Large intestine (tissue), 3 donors: ENCODE measurements at regions not wholly inside any gene's neighbourhood (a gene's known extent, or its start where the extent isn't known, plus 50 kb on each side); places are given as distances from the start of the nearest gene placed in this dataset.

Experiments used
- DNase-seq, 2 donors: peaks; one replicate each; pipeline versions ENCODE4 v3.0.0 to v3.0.0-alpha.2; 2013
- H3K27ac ChIP-seq: one replicate; pipeline ENCODE4 v1.5.1; 2013; ENCODE audit warnings: low read length
- H3K27me3 ChIP-seq: 2 replicates; pipeline ENCODE4 v1.6.1; 2013; ENCODE audit warnings: low read length; ENCODE audit not compliant: control insufficient read depth, insufficient read depth
- H3K36me3 ChIP-seq: 2 replicates; pipeline ENCODE4 v1.6.1; 2013; ENCODE audit warnings: low read length; ENCODE audit not compliant: control insufficient read depth, insufficient read depth
- H3K4me1 ChIP-seq: one replicate; pipeline ENCODE4 v1.6.1; 2013; ENCODE audit warnings: low read length; ENCODE audit not compliant: control insufficient read depth, insufficient read depth
- H3K4me3 ChIP-seq: one replicate; pipeline ENCODE4 v1.5.1; 2013; ENCODE audit warnings: low read length
- H3K9me3 ChIP-seq: one replicate; pipeline ENCODE4 v1.6.1; 2013; ENCODE audit warnings: mild to moderate bottlenecking, low read depth, low read length, moderate library complexity; ENCODE audit not compliant: control insufficient read depth
- WGBS: methylation state at CpG from one replicate; pipeline ENCODE4 v1.1.5; 2013; ENCODE audit warnings: low lambda C conversion rate; ENCODE audit not compliant: insufficient coverage; 5-methylcytosine and 5-hydroxymethylcytosine counted together

DNA sequence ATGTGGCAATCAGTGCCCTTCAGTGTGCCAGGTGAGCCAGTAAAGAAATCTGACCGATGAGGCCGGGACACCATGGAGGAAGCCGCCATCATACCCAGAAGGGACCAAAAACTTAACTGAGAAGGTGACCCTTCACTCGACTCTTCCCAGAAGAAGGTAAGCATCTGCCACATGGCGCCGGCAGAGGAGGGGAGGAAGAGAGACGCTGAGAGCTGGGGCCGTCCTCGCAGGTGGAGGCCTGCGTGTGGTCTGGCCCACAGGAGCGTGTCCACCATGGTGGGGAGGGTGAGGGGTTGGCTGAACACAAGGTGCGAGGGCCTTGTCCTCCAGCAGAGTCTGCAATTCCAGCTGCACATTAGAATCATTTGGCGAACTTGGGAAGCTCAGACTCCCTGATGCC is 513.1 kb upstream of the RAB6C start:
- Histone ChIP-seq H3K36me3 (no peaks in the 10 kb centered on the region), H3K27ac (no peak overlapping the region), H3K4me1 (no peaks in the 10 kb centered on the region), H3K9me3 (no peaks in the 10 kb centered on the region), H3K4me3 (no peak overlapping the region), H3K27me3 (no peaks in the 10 kb centered on the region)
- no peak for DNase-seq
- WGBS, result no CpG with 5 or more reads among the region's 13 CpGs

DNA sequence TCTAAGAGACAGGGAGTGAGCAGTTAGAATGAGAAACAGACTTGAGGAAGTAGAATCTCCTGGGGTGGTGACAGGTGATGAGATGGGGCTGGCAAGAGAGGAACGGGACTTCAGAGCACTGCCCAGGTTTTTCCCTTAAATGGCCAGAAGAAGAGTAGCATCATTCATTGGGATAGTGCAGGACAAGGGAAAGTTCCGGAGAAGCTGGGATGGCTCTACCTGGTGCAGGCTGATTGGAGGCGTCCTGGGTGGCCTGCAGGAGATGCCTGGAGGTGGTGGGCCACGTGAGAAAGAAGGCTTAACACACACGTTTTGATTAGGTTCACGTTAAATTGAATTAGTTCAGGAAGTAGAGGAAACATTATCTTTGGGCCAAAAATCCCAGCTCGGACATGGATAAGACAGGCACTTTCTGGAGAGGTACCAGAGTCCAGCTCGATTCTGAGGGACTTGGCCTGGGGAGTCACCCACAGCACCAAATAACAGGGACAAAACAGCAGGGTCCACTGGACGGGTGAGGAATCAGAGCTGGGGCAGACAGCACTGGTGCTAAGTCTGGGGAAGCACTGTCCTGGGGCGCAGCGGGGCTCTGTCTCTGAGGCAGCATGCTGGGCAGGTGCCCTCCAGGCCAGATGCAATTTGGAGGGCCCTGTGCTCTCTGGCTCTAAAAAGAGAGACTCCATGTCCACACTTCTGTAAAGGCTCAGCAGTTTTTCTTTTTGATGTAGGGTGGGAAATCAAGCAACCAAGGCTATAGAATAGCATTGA is 512.3 kb upstream of the RAB6C start:
- no peak for DNase-seq
- Histone ChIP-seq H3K4me3 (no peak overlapping the region), H3K27ac (no peak overlapping the region)

GRCh38 chr2:129467941-129468340 is 511.5 kb upstream of the RAB6C start:
- no peaks in the 10 kb centered on the region for H3K36me3 ChIP-seq
- no peaks in the 10 kb centered on the region for H3K9me3 ChIP-seq
- no peak overlapping the region for H3K27ac ChIP-seq
- H3K4me1 ChIP-seq, result no peaks in the 10 kb centered on the region
- WGBS, result no CpG with 5 or more reads among the region's 3 CpGs
- H3K27me3 ChIP-seq, result no peaks in the 10 kb centered on the region
- H3K4me3 ChIP-seq, result no peak overlapping the region
- DNase-seq, result no peak

More for the DNA sequence above, 512.3 kb upstream of the RAB6C start:
- no peaks in the 10 kb centered on the region for H3K36me3 ChIP-seq
- WGBS, result 74% methylated on average over 3 of the region's 11 CpGs
- no peaks in the 10 kb centered on the region for H3K9me3 ChIP-seq
- no peaks in the 10 kb centered on the region for H3K27me3 ChIP-seq
- H3K4me1 ChIP-seq, result no peaks in the 10 kb centered on the region

DNA sequence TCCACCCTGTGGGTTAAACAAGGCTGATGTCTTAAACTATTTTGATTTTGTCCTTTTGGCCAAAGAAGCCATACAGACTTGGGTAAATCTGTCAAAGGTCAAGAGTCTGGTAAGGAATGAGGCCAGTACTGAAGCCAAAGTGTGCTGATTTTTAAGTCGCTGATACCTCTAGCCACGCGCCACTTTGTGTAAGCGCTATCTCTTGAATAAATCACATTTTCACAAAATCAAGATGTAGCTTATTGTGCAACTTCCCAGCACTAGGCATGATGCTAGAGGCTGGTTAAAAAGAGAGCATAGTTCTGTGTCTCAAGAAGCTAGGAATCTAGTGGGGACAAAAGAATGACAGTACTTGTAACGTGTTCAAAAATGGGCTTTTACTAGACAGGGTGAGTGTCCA is 510.6 kb upstream of the RAB6C start:
- DNase-seq, result no peak
- H3K27me3 ChIP-seq, result no peaks in the 10 kb centered on the region
- H3K4me1 ChIP-seq, result no peaks in the 10 kb centered on the region
- no peaks in the 10 kb centered on the region for H3K9me3 ChIP-seq
- 71% methylated on average over 1 of the region's 5 CpGs for WGBS
- no peak overlapping the region for H3K27ac ChIP-seq
- no peak overlapping the region for H3K4me3 ChIP-seq
- H3K36me3 ChIP-seq, result no peaks in the 10 kb centered on the region

GRCh38 chr2:129469389-129469788 is 510.1 kb upstream of the RAB6C start:
- Histone ChIP-seq H3K9me3 (no peaks in the 10 kb centered on the region), H3K27me3 (no peaks in the 10 kb centered on the region), H3K27ac (no peak overlapping the region), H3K4me1 (no peaks in the 10 kb centered on the region), H3K4me3 (no peak overlapping the region), H3K36me3 (no peaks in the 10 kb centered on the region)
- no peak for DNase-seq
- no CpG with 5 or more reads among the region's 5 CpGs for WGBS

GRCh38 chr2:129469871-129470270 is 509.6 kb upstream of the RAB6C start:
- no peak for DNase-seq
- WGBS, result no CpG with 5 or more reads among the region's 5 CpGs
- H3K27ac ChIP-seq, result no peak overlapping the region
- no peaks in the 10 kb centered on the region for H3K27me3 ChIP-seq
- no peak overlapping the region for H3K4me3 ChIP-seq
- no peaks in the 10 kb centered on the region for H3K9me3 ChIP-seq
- H3K4me1 ChIP-seq, result no peaks in the 10 kb centered on the region
- no peaks in the 10 kb centered on the region for H3K36me3 ChIP-seq

GRCh38 chr2:129478902-129479517 is 500.5 kb upstream of the RAB6C start:
- WGBS, result 67% methylated on average over 1 of the region's 3 CpGs
- Histone ChIP-seq H3K4me1 (no peaks in the 10 kb centered on the region), H3K9me3 (no peaks in the 10 kb centered on the region), H3K4me3 (no peak overlapping the region), H3K36me3 (no peaks in the 10 kb centered on the region), H3K27ac (no peak overlapping the region), H3K27me3 (no peaks in the 10 kb centered on the region)
- DNase-seq, result no peak

GRCh38 chr2:129479892-129480291 is 499.6 kb upstream of the RAB6C start:
- DNase-seq, result no peak
- Histone ChIP-seq H3K9me3 (no peaks in the 10 kb centered on the region), H3K36me3 (no peaks in the 10 kb centered on the region), H3K4me1 (no peaks in the 10 kb centered on the region), H3K27me3 (no peaks in the 10 kb centered on the region), H3K27ac (no peak overlapping the region), H3K4me3 (no peak overlapping the region)
- WGBS, result 86% methylated on average over 4 of the region's 7 CpGs

- no peak overlapping the region for H3K4me3 ChIP-seq
- no peak overlapping the region for H3K27ac ChIP-seq
- no peaks in the 10 kb centered on the region for H3K36me3 ChIP-seq
- WGBS, result no CpG with 5 or more reads among the region's 3 CpGs
- no peak for DNase-seq
- H3K27me3 ChIP-seq, result no peaks in the 10 kb centered on the region
- H3K9me3 ChIP-seq, result no peaks in the 10 kb centered on the region
- no peaks in the 10 kb centered on the region for H3K4me1 ChIP-seq
Measured at GRCh38 chr2:129480790-129481189, 498.7 kb upstream of the RAB6C start.

- no peak for DNase-seq
- Histone ChIP-seq H3K27me3 (no peaks in the 10 kb centered on the region), H3K27ac (no peak overlapping the region), H3K36me3 (no peaks in the 10 kb centered on the region), H3K4me3 (no peak overlapping the region), H3K4me1 (no peaks in the 10 kb centered on the region), H3K9me3 (no peaks in the 10 kb centered on the region)
- 83% methylated on average over 1 of the region's 7 CpGs for WGBS
Measured at GRCh38 chr2:129481306-129482219, 497.9 kb upstream of the RAB6C start.
